Kidney (tissue), 13 donors: ENCODE measurements at regions not wholly inside any gene's neighbourhood (a gene's known extent, or its start where the extent isn't known, plus 50 kb on each side); places are given as distances from the start of the nearest gene placed in this dataset.
"Not testable (repeated sequence)": the region's sequence is repeated elsewhere in the genome, so short reads cannot be mapped to it uniquely, and the experiment has no call there.

ENCODE experiments used
- DNase-seq, 5 donors: peaks; one replicate each; pipeline ENCODE4 v3.0.0-alpha.2; 2013 to 2020
- FAIRE-seq: peaks from 2 replicates; lab custom pipeline; 2012; peaks lifted over from hg19 to GRCh38; lab: Jason Lieb, UNC
- H3K27ac ChIP-seq, 2 donors: one replicate each; pipeline ENCODE4 v1.7.0; 2013; ENCODE audit warnings: low read depth in 2 of 2, low read length in 2 of 2, inconsistent platforms in 1 of 2
- H3K27me3 ChIP-seq: one replicate; pipeline ENCODE4 v1.7.1; 2013; ENCODE audit warnings: low read length, inconsistent platforms; ENCODE audit not compliant: control insufficient read depth, insufficient read depth
- H3K36me3 ChIP-seq, 3 donors: one replicate each; pipeline versions ENCODE4 v1.7.0 to v1.7.1; 2013; ENCODE audit warnings: low read length in 3 of 3, control low read depth in 1 of 3, inconsistent platforms in 1 of 3; ENCODE audit not compliant: insufficient read depth in 3 of 3, control insufficient read depth in 2 of 3
- H3K4me1 ChIP-seq, 3 donors: one replicate each; pipeline versions ENCODE4 v1.7.0 to v1.7.1; 2013; ENCODE audit warnings: low read length in 3 of 3, inconsistent platforms in 1 of 3, low read depth in 1 of 3; ENCODE audit not compliant: control insufficient read depth in 2 of 3, insufficient read depth in 2 of 3
- H3K4me3 ChIP-seq, 3 donors: one replicate each; pipeline versions ENCODE4 v1.7.0 to v1.8.1; 2013; ENCODE audit warnings: low read length in 3 of 3, control low read depth in 1 of 3, inconsistent platforms in 1 of 3
- H3K9ac ChIP-seq, 3 donors: one replicate each; pipeline versions ENCODE4 v1.7.0 to v1.7.1; 2013; ENCODE audit warnings: low read length in 3 of 3, control low read depth in 1 of 3, inconsistent platforms in 1 of 3
- H3K9me3 ChIP-seq, 3 donors: one replicate each; pipeline versions ENCODE4 v1.7.0 to v1.7.1; 2013; ENCODE audit warnings: low read length in 3 of 3, control low read depth in 1 of 3, inconsistent platforms in 1 of 3; ENCODE audit not compliant: control insufficient read depth in 2 of 3, insufficient read depth in 1 of 3
- intact Hi-C: fragments of 100-400 bp; cut with DNase I; formaldehyde crosslinking; loops from one replicate; pipeline ENCODE4 v1.11.1; 2022
- TF ChIP-seq, protein P1 (sequence below): IDR thresholded peaks from 3 replicates; pipeline ENCODE4 v1.5.1; 2012; ENCODE audit warnings: mild to moderate bottlenecking, moderate library complexity, borderline replicate concordance; ENCODE audit not compliant: insufficient read depth; ENCODE audit errors: extremely low read depth
- donor health status: control.
- donor health status: control.
- donor health status: control.
- donor health status: control.
- donor health status: control.
- donor health status: DM: yes; HTN: yes; CAD: no.
- donor health status: Normal renal cell carcinoma (clear cell type).

DNA sequence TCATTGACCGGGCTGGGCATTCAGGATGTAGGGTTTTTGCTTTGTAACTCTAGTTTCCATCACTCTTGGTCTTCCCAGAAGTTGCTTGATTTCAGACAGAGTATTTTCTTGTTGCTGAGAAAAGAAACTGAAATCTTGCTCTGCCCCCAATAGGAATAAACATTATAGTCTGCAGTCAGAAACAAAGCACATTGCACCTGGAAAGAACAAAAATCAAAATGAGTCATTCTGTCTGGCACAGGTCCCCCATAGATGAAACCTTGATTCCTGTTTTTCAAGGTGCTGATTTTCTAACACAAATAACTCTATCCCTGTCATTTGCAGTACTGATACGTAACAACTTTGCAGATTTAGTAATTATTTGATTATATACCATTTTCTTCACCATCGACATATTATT, 232.1 kb downstream of the FBXO4 start:
- DNase-seq (no peak), FAIRE-seq (no peak)
- Histone ChIP-seq H3K27ac (no peak overlapping the region), H3K4me1 (no peaks in the 10 kb centered on the region), H3K36me3 (no peaks in the 10 kb centered on the region), H3K9me3 (no peaks in the 10 kb centered on the region), H3K9ac (no peak overlapping the region), H3K4me3 (no peak overlapping the region), H3K27me3 (no peaks in the 10 kb centered on the region)
- intact Hi-C loops = no loop called here
- TF ChIP-seq, protein P1, sequence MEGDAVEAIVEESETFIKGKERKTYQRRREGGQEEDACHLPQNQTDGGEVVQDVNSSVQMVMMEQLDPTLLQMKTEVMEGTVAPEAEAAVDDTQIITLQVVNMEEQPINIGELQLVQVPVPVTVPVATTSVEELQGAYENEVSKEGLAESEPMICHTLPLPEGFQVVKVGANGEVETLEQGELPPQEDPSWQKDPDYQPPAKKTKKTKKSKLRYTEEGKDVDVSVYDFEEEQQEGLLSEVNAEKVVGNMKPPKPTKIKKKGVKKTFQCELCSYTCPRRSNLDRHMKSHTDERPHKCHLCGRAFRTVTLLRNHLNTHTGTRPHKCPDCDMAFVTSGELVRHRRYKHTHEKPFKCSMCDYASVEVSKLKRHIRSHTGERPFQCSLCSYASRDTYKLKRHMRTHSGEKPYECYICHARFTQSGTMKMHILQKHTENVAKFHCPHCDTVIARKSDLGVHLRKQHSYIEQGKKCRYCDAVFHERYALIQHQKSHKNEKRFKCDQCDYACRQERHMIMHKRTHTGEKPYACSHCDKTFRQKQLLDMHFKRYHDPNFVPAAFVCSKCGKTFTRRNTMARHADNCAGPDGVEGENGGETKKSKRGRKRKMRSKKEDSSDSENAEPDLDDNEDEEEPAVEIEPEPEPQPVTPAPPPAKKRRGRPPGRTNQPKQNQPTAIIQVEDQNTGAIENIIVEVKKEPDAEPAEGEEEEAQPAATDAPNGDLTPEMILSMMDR = no peak

DNA sequence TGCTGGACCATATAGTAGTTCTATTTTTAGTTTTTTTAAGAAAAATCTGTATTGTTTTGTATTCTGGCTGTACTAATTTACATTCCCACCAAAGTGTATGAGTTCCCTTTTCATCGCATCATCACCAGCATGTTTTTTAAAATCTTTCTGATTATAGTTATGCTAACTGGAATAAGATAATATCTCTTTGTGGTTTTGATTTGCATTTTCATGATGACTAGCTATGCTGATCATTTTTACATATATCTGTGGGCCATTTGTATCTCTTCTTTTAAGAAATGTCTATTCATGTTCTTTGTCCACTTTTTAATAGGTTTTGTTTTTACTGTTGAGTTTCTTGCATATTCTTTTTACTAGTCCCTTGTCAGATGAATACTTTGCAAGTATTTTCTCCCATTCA, 238.0 kb downstream of the FBXO4 start:
- DNase-seq (no peak), FAIRE-seq (no peak)
- no peak overlapping the region for H3K9ac ChIP-seq
- intact Hi-C loops = no loop called here
- H3K4me1 ChIP-seq = no peaks in the 10 kb centered on the region
- no peaks in the 10 kb centered on the region for H3K27me3 ChIP-seq
- H3K36me3 ChIP-seq = no peaks in the 10 kb centered on the region
- no peak overlapping the region for H3K27ac ChIP-seq
- no peaks in the 10 kb centered on the region for H3K9me3 ChIP-seq
- TF ChIP-seq, protein P1 = no peak
- H3K4me3 ChIP-seq = no peak overlapping the region

DNA sequence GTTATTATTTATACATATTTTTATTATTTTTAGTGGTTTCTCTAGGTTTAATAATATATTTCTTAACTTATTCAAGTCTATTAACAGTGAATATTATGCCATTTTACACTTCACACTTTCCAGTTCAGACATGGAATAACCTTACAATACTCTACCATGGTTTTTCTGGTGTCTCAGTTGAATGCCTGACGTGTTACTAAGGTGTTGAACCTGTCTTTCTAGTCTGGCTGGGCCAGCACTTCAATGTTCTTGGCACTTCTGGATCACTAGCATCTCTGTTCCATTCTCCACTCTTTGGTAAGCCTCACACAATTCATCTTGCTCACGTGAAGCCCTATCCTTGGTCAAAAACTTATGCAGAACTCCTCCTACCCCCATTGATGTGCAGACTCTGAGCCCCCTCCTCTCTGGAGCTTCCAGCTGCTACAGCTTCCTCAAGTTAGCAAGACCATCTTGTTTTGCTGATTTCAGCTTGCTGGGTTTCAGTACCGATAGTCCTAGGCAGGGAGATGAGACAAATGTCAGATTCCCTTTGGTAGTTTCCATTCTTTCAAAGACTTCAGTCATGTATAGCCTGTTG, 243.1 kb downstream of the FBXO4 start:
- H3K9ac ChIP-seq = no peak overlapping the region
- TF ChIP-seq, protein P1 = no peak
- no peak for FAIRE-seq

DNA sequence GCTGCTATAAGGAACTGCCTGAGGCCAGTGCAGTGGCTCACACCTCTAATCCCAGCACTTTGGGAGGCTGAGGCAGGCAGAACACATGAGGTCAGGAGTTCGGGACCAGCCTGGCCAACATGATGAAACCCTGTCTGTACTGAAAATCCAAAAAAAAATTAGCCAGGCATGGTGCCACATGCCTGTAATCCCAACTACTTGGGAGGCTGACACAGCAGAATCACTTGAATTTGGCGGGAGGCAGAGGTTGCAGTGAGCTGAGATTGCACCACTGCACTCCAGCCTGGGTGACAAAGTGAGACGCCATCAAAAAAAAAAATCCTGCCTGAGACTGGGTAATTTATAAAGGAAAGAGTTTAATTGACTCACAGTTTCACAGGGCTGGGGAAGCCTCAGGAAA, 247.1 kb upstream of the GHR start:
- H3K4me1 ChIP-seq, H3K27ac ChIP-seq, H3K4me3 ChIP-seq, H3K9ac ChIP-seq, H3K27me3 ChIP-seq, H3K36me3 ChIP-seq, DNase-seq, FAIRE-seq, intact Hi-C loops, H3K9me3 ChIP-seq: not testable (repeated sequence)

More for the DNA sequence above, 243.1 kb downstream of the FBXO4 start:
- Histone ChIP-seq H3K4me3 (no peak overlapping the region), H3K9me3 (no peaks in the 10 kb centered on the region), H3K27me3 (no peaks in the 10 kb centered on the region), H3K4me1 (no peaks in the 10 kb centered on the region), H3K36me3 (no peaks in the 10 kb centered on the region), H3K27ac (no peak overlapping the region)
- DNase-seq = no peak
- intact Hi-C loops = no loop called here

DNA sequence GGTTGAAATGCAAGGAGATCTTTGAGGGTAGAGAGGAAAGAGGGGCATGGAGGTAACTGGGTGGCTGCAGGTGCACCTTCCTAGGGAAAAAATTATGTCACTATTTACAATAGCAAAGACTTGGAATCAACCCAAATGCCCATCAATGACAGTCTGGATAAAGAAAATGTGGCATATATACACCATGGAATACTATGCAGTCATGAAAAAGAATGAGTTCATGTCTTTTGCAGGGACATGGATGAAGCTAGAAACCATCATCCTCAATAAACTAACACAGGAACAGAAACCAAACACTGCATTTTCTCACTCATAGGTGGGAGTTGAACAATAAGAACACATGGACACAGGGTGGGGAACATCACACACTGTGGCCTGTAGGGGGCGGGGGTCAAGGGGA, 243.4 kb upstream of the GHR start:
- H3K4me3 ChIP-seq, H3K9ac ChIP-seq, H3K27ac ChIP-seq, H3K4me1 ChIP-seq, FAIRE-seq, H3K9me3 ChIP-seq, DNase-seq, intact Hi-C loops, H3K27me3 ChIP-seq, H3K36me3 ChIP-seq: not testable (repeated sequence)
